IMR-90 (cell line): ENCODE measurements at regions not wholly inside any gene's neighbourhood (a gene's known extent, or its start where the extent isn't known, plus 50 kb on each side); places are given as distances from the start of the nearest gene placed in this dataset.

Source experiments
- ATAC-seq: fragments of 200-7000 bp; cut with Tn5 transposase; 2 replicates; pipeline ENCODE4 v1.9.1; 2020; ENCODE audit warnings: low read depth, mild to moderate bottlenecking, moderate library complexity
- BruUV-seq: library from RNA; stranded (reverse); fragments of 400-500 nt; replicated peaks from 2 replicates; lab custom pipeline; 2021; lab: Mats Ljungman, UMichigan
- CTCF ChIA-PET: fragments of 300-600 bp; formaldehyde crosslinking; extraction: SDS; loops from one replicate; lab custom pipeline; 2021; ENCODE audit warnings: antibody characterized with exemption; lab: Yijun Ruan, JAX
- POLR2A ChIA-PET: fragments of 300-600 bp; sonication (Branson Sonifier 250); formaldehyde crosslinking; loops from one replicate; lab custom pipeline; 2022; ENCODE audit warnings: antibody characterized with exemption; ENCODE audit not compliant: unreplicated experiment; lab: Charles Lee
- DNase-seq: peaks from one replicate; pipeline ENCODE4 v3.0.0; 2013
- H2AFZ ChIP-seq: replicated peaks from 2 replicates; pipeline ENCODE3; 2013; ENCODE audit warnings: low read length, mild to moderate bottlenecking; ENCODE audit not compliant: poor library complexity
- H2AK5ac ChIP-seq: 2 replicates; pipeline ENCODE4 v1.6.1; 2013; ENCODE audit warnings: low read depth, low read length, inconsistent platforms
- H2AK9ac ChIP-seq: replicated peaks from 2 replicates; pipeline ENCODE3; 2013; ENCODE audit warnings: mild to moderate bottlenecking, low read depth, low read length, moderate library complexity; ENCODE audit not compliant: poor library complexity
- H2BK120ac ChIP-seq: 2 replicates; pipeline ENCODE4 v1.6.1; 2013; ENCODE audit warnings: low read depth, low read length, inconsistent platforms
- H2BK15ac ChIP-seq: 3 replicates; pipeline ENCODE4 v1.6.1; 2013; ENCODE audit warnings: low read depth, low read length, inconsistent platforms
- H2BK20ac ChIP-seq: 2 replicates; pipeline ENCODE4 v1.6.1; 2013; ENCODE audit warnings: low read depth, mild to moderate bottlenecking, inconsistent platforms, low read length, moderate library complexity
- H2BK5ac ChIP-seq: 2 replicates; pipeline ENCODE4 v1.6.1; 2013; ENCODE audit warnings: mild to moderate bottlenecking, low read depth, low read length, inconsistent platforms; ENCODE audit not compliant: poor library complexity, severe bottlenecking
- H3K14ac ChIP-seq: replicated peaks from 2 replicates; pipeline ENCODE4 v1.6.1; 2013; ENCODE audit warnings: low read depth, low read length, inconsistent platforms
- H3K18ac ChIP-seq: 2 replicates; pipeline ENCODE4 v1.6.1; 2013; ENCODE audit warnings: low read depth, low read length, control low read depth
- H3K23ac ChIP-seq: 2 replicates; pipeline ENCODE4 v1.6.1; 2013; ENCODE audit warnings: low read depth, low read length, inconsistent platforms
- H3K27ac ChIP-seq: 2 replicates; pipeline ENCODE4 v1.5.1; 2013; ENCODE audit warnings: mild to moderate bottlenecking, control low read depth, low read length; ENCODE audit not compliant: insufficient read depth
- H3K27me3 ChIP-seq: 2 replicates; pipeline ENCODE4 v1.6.1; 2013; ENCODE audit warnings: low read length; ENCODE audit not compliant: control insufficient read depth, insufficient read depth
- H3K36me3 ChIP-seq: 2 replicates; pipeline ENCODE4 v1.6.1; 2013; ENCODE audit warnings: low read length, mixed read lengths; ENCODE audit not compliant: control insufficient read depth, insufficient read depth
- H3K4ac ChIP-seq: 2 replicates; pipeline ENCODE4 v1.6.1; 2013; ENCODE audit warnings: low read depth, low read length, inconsistent platforms
- H3K4me1 ChIP-seq: 2 replicates; pipeline ENCODE4 v1.6.1; 2013; ENCODE audit warnings: low read length, mixed read lengths; ENCODE audit not compliant: control insufficient read depth, insufficient read depth
- H3K4me2 ChIP-seq: 2 replicates; pipeline ENCODE4 v1.6.1; 2013; ENCODE audit warnings: low read depth, mild to moderate bottlenecking, control low read depth, low read length, moderate library complexity
- H3K4me3 ChIP-seq: 2 replicates; pipeline ENCODE4 v1.5.1; 2013; ENCODE audit warnings: low read depth, mild to moderate bottlenecking, control low read depth, low read length, moderate library complexity; ENCODE audit not compliant: insufficient read depth
- H3K56ac ChIP-seq: 2 replicates; pipeline ENCODE4 v1.6.1; 2013; ENCODE audit warnings: low read length, inconsistent platforms; ENCODE audit not compliant: insufficient read depth; ENCODE audit errors: extremely low read depth
- H3K79me1 ChIP-seq, 2 experiments: 2 replicates each; pipeline ENCODE4 v1.6.1; 2013; ENCODE audit warnings: low read length in 2 of 2, inconsistent platforms in 1 of 2, low read depth in 1 of 2
- H3K9ac ChIP-seq: 2 replicates; pipeline ENCODE4 v1.6.1; 2013; ENCODE audit warnings: low read depth, low read length, control low read depth
- H3K9me1 ChIP-seq: 2 replicates; pipeline ENCODE4 v1.6.1; 2013; ENCODE audit warnings: low read length, inconsistent platforms; ENCODE audit not compliant: insufficient read depth
- H3K9me3 ChIP-seq: 2 replicates; pipeline ENCODE4 v1.6.1; 2013; ENCODE audit warnings: low read length; ENCODE audit not compliant: control insufficient read depth, insufficient read depth
- H4K20me1 ChIP-seq: 2 replicates; pipeline ENCODE4 v1.6.1; 2013; ENCODE audit warnings: low read length, inconsistent platforms; ENCODE audit not compliant: insufficient read depth
- H4K5ac ChIP-seq: 2 replicates; pipeline ENCODE4 v1.6.1; 2013; ENCODE audit warnings: mild to moderate bottlenecking, low read depth, low read length, control low read depth
- H4K8ac ChIP-seq, 2 experiments: 2 replicates each; pipeline ENCODE4 v1.6.1; 2013; ENCODE audit warnings: low read depth in 2 of 2, low read length in 2 of 2, control low read depth in 1 of 2, inconsistent platforms in 1 of 2
- H4K91ac ChIP-seq: 2 replicates; pipeline ENCODE4 v1.6.1; 2013; ENCODE audit warnings: low read depth, low read length, inconsistent platforms; ENCODE audit not compliant: insufficient read depth
- BHLHE40 ChIP-seq: fragments of 150-350 bp; IDR thresholded peaks from 2 replicates; pipeline ENCODE4 v1.6.1; 2016; ENCODE audit warnings: mild to moderate bottlenecking, low read depth, low read length
- CEBPB ChIP-seq: IDR thresholded peaks from 2 replicates; pipeline ENCODE4 v1.6.1; 2012; ENCODE audit warnings: low read depth, low read length, improper control_type of control experiment
- CHD1 ChIP-seq: IDR thresholded peaks from 2 replicates; pipeline ENCODE4 v1.6.1; 2012; ENCODE audit warnings: low read depth, low read length, improper control_type of control experiment
- MAFK ChIP-seq: IDR thresholded peaks from 2 replicates; pipeline ENCODE4 v1.6.1; 2012; ENCODE audit warnings: low read depth, low read length, improper control_type of control experiment
- MAZ ChIP-seq: IDR thresholded peaks from 2 replicates; pipeline ENCODE4 v1.6.1; 2012; ENCODE audit warnings: low read depth, mild to moderate bottlenecking, low read length, improper control_type of control experiment, moderate library complexity, borderline replicate concordance
- MXI1 ChIP-seq: IDR thresholded peaks from 2 replicates; pipeline ENCODE4 v1.6.1; 2012; ENCODE audit warnings: low read depth, mild to moderate bottlenecking, low read length, moderate library complexity, borderline replicate concordance
- POLR2A ChIP-seq: IDR thresholded peaks from 2 replicates; pipeline ENCODE4 v1.6.1; 2012; ENCODE audit warnings: mild to moderate bottlenecking, low read depth, low read length
- RAD21 ChIP-seq: IDR thresholded peaks from 2 replicates; pipeline ENCODE4 v1.6.1; 2012; ENCODE audit warnings: low read length, improper control_type of control experiment
- RCOR1 ChIP-seq: IDR thresholded peaks from 2 replicates; pipeline ENCODE4 v1.6.1; 2012; ENCODE audit warnings: mild to moderate bottlenecking, low read length, improper control_type of control experiment; ENCODE audit not compliant: insufficient replicate concordance
- RFX5 ChIP-seq: IDR thresholded peaks from 2 replicates; pipeline ENCODE4 v1.8.0; 2012; ENCODE audit warnings: low read depth, mild to moderate bottlenecking, low read length, moderate library complexity
- SMC3 ChIP-seq: fragments of 150-350 bp; IDR thresholded peaks from 2 replicates; pipeline ENCODE4 v1.6.1; 2016; ENCODE audit warnings: low read depth, mild to moderate bottlenecking, antibody characterized with exemption, low read length, moderate library complexity
- WGBS, 2 experiments: methylation state at CpG; one replicate each; pipeline versions ENCODE4 v1.1.5 to v1.1.7; 2013; ENCODE audit warnings: missing lambda C conversion rate in 2 of 2; ENCODE audit not compliant: insufficient read length in 1 of 2; ENCODE audit errors: extremely low coverage in 2 of 2; 5-methylcytosine and 5-hydroxymethylcytosine counted together
- dilution Hi-C: fragments of 300-500 bp; cut with HindIII; formaldehyde crosslinking; loops from one replicate; pipeline ENCODE4 v1.14.3; 2018; ENCODE audit warnings: low sequenced_read_pairs; ENCODE audit not compliant: unreplicated experiment
- in situ Hi-C: fragments of 300-500 bp; cut with MboI; formaldehyde crosslinking; loops from 3 replicates; pipeline ENCODE4 v1.14.3; 2019; ENCODE audit warnings: low sequenced_read_pairs, inconsistent platforms, mixed read lengths
- intact Hi-C: fragments of 100-400 bp; cut with micrococcal nuclease; formaldehyde crosslinking; loops from 2 replicates; pipeline ENCODE4 v1.10.0; 2022
- TF ChIP-seq, protein P1 (sequence below): fragments of 150-350 bp; IDR thresholded peaks from 2 replicates; pipeline ENCODE4 v1.6.1; 2016; ENCODE audit warnings: low read depth, mild to moderate bottlenecking, low read length, moderate library complexity, borderline replicate concordance
- TF ChIP-seq, protein P2 (sequence below): fragments of 150-350 bp; IDR thresholded peaks from 2 replicates; pipeline ENCODE4 v1.6.1; 2017; ENCODE audit warnings: mild to moderate bottlenecking, antibody characterized with exemption, low read length, low read depth

DNA sequence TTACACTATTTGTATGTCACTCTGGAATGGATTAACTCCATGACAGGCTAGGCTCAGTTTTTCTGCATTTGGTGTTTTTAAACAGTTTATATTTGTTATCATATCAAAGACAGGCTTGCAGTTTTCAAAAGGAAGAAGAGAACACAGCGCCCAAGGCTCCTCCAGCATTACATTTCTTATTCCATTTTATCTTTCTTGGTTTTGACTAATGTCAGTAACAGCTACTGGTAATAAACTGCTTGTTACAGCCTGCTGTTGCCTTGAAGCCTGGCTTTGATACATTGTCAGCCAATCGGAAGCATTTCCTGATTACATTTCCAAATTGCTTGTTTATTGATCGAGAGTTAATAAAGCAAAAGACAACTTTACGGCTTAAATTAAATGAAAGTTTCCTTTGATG lies 166.0 kb upstream of the MDFIC start:
- Histone ChIP-seq H3K27me3 (no peaks in the 10 kb centered on the region), H2AK9ac (no peak overlapping the region), H2AK5ac (no peak overlapping the region), H4K20me1 (no peaks in the 10 kb centered on the region), H2BK120ac (no peak overlapping the region), H2BK15ac (no peak overlapping the region), H2BK5ac (no peak overlapping the region), H4K91ac (no peak overlapping the region), H3K18ac (no peak overlapping the region), H3K4me1 (no peaks in the 10 kb centered on the region), H3K79me1 (no peaks in the 10 kb centered on the region), H4K5ac (no peak overlapping the region), H3K4me3 (no peak overlapping the region), H3K23ac (no peak overlapping the region), H3K9me3 (no peaks in the 10 kb centered on the region), H2AFZ (no peak overlapping the region), H3K9me1 (no peaks in the 10 kb centered on the region), H4K8ac (no peak overlapping the region), H3K4ac (no peak overlapping the region), H3K14ac (no peak overlapping the region), H3K27ac (no peak overlapping the region), H3K56ac (no peak overlapping the region), H3K4me2 (no peak overlapping the region), H3K36me3 (no peaks in the 10 kb centered on the region), H2BK20ac (no peak overlapping the region), H3K9ac (no peak overlapping the region)
- in situ Hi-C loops, result no loop called here
- ATAC-seq, result 0 out of 2 replicates have a peak, but pooled peaks have one; percentile 21
- ChIA-PET POLR2A (no interaction called here), CTCF (interaction anchor here (0.6 to 1.0 kb wide), 3 partner anchors 22 to 88 kb away, joined by 3 to 4 read pairs (median 3); no protein-coding TSS in a partner anchor)
- TF ChIP-seq CEBPB (no peak), POLR2A (no peak), MXI1 (no peak), RAD21 (no peak), SMC3 (no peak), MAZ (no peak), CHD1 (no peak), BHLHE40 (no peak), RCOR1 (no peak), RFX5 (no peak), MAFK (no peak)
- TF ChIP-seq, protein P1, sequence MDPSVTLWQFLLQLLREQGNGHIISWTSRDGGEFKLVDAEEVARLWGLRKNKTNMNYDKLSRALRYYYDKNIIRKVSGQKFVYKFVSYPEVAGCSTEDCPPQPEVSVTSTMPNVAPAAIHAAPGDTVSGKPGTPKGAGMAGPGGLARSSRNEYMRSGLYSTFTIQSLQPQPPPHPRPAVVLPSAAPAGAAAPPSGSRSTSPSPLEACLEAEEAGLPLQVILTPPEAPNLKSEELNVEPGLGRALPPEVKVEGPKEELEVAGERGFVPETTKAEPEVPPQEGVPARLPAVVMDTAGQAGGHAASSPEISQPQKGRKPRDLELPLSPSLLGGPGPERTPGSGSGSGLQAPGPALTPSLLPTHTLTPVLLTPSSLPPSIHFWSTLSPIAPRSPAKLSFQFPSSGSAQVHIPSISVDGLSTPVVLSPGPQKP, result no peak
- TF ChIP-seq, protein P2, sequence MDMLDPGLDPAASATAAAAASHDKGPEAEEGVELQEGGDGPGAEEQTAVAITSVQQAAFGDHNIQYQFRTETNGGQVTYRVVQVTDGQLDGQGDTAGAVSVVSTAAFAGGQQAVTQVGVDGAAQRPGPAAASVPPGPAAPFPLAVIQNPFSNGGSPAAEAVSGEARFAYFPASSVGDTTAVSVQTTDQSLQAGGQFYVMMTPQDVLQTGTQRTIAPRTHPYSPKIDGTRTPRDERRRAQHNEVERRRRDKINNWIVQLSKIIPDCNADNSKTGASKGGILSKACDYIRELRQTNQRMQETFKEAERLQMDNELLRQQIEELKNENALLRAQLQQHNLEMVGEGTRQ, result no peak
- BruUV-seq, result no TSS peak
- DNase-seq, result no peak
- no CpG with 5 or more reads among the region's 4 CpGs for WGBS, 2 experiments
- dilution Hi-C loops, result no loop called here
- intact Hi-C loops, result no loop called here
